MM.1S (cell line): ENCODE measurements at regions not wholly inside any gene's neighbourhood (a gene's known extent, or its start where the extent isn't known, plus 50 kb on each side); places are given as distances from the start of the nearest gene placed in this dataset.
A peak's percentile ranks its signal among the peaks of the same experiment; 100 is the strongest.

ENCODE experiments used
- DNase-seq: peaks from one replicate; pipeline ENCODE4 v3.0.0-alpha.2; 2015
- H2AFZ ChIP-seq: fragments of 300-600 bp; sonication (generic); 2 replicates; pipeline ENCODE4 v1.6.0; 2016; ENCODE audit warnings: antibody characterized with exemption, low read length
- H3F3A ChIP-seq: fragments of 300-600 bp; sonication (generic); 2 replicates; pipeline ENCODE4 v1.6.1; 2016; ENCODE audit warnings: mild to moderate bottlenecking, antibody characterized with exemption, low read length, moderate library complexity, mixed read lengths; ENCODE audit not compliant: insufficient read depth
- H3K27ac ChIP-seq: fragments of 300-600 bp; sonication (generic); 2 replicates; pipeline ENCODE4 v1.5.1; 2016; ENCODE audit warnings: mild to moderate bottlenecking, low read length
- H3K27me3 ChIP-seq: fragments of 300-600 bp; sonication (generic); replicated peaks from 2 replicates; pipeline ENCODE4 v1.6.0; 2016; ENCODE audit warnings: low read length; ENCODE audit not compliant: insufficient read depth
- H3K36me3 ChIP-seq: fragments of 300-600 bp; sonication (generic); replicated peaks from 2 replicates; pipeline ENCODE4 v1.6.1; 2016; ENCODE audit warnings: mild to moderate bottlenecking, low read length, mixed read lengths; ENCODE audit not compliant: insufficient read depth
- H3K4me1 ChIP-seq: fragments of 300-600 bp; sonication (generic); 2 replicates; pipeline ENCODE4 v1.6.1; 2016; ENCODE audit warnings: low read length, mixed read lengths
- H3K4me2 ChIP-seq: fragments of 300-600 bp; sonication (generic); 2 replicates; pipeline ENCODE4 v1.6.0; 2016; ENCODE audit warnings: low read depth, low read length
- H3K4me3 ChIP-seq: fragments of 300-600 bp; sonication (generic); 2 replicates; pipeline ENCODE4 v1.5.1; 2016; ENCODE audit warnings: low read length, mixed read lengths
- H3K79me2 ChIP-seq: fragments of 300-600 bp; sonication (generic); 2 replicates; pipeline ENCODE4 v1.6.1; 2016; ENCODE audit warnings: mixed run types, low read length, mixed read lengths
- H3K9ac ChIP-seq: fragments of 300-600 bp; sonication (generic); 2 replicates; pipeline ENCODE4 v1.6.1; 2016; ENCODE audit warnings: low read length, mixed read lengths
- H3K9me2 ChIP-seq: fragments of 300-600 bp; sonication (generic); replicated peaks from 2 replicates; pipeline ENCODE4 v1.6.1; 2016; ENCODE audit warnings: mild to moderate bottlenecking, low read length, mixed read lengths; ENCODE audit not compliant: insufficient read depth
- H3K9me3 ChIP-seq: fragments of 300-600 bp; sonication (generic); replicated peaks from 2 replicates; pipeline ENCODE4 v1.6.1; 2016; ENCODE audit warnings: mild to moderate bottlenecking, low read length, mixed read lengths; ENCODE audit not compliant: insufficient read depth
- H4K20me1 ChIP-seq: fragments of 300-600 bp; sonication (generic); 2 replicates; pipeline ENCODE4 v1.6.1; 2016; ENCODE audit warnings: mild to moderate bottlenecking, low read length, moderate library complexity, mixed read lengths; ENCODE audit not compliant: insufficient read depth
- CTCF ChIP-seq: fragments of 300-600 bp; sonication (generic); IDR thresholded peaks from 2 replicates; pipeline ENCODE4 v1.5.1; 2016; ENCODE audit warnings: antibody characterized with exemption, low read length, mixed read lengths
- EZH2 ChIP-seq: fragments of 300-600 bp; sonication (generic); optimal IDR thresholded peaks from 2 replicates; pipeline ENCODE3; 2017; ENCODE audit warnings: low read depth, mild to moderate bottlenecking, antibody characterized with exemption, low read length, mixed read lengths
- EZH2phosphoT487 ChIP-seq: fragments of 300-600 bp; sonication (generic); IDR thresholded peaks from 2 replicates; pipeline ENCODE4 v1.6.1; 2018; ENCODE audit warnings: antibody characterized with exemption, low read length

GRCh38 chr21:28336314-28336713 is 656.4 kb downstream of the LTN1 start:
- no peaks in the 10 kb centered on the region for H3K79me2 ChIP-seq
- H2AFZ ChIP-seq: no peak overlapping the region
- H3F3A ChIP-seq: no peaks in the 10 kb centered on the region
- no peak for TF ChIP-seq EZH2
- TF ChIP-seq EZH2phosphoT487: no peak
- peak; percentile 48 for TF ChIP-seq CTCF
- no peaks in the 10 kb centered on the region for H3K4me1 ChIP-seq
- no peak overlapping the region for H3K4me3 ChIP-seq
- no peaks in the 10 kb centered on the region for H3K9me3 ChIP-seq
- no peaks in the 10 kb centered on the region for H4K20me1 ChIP-seq
- H3K27ac ChIP-seq: no peak overlapping the region
- no peak overlapping the region for H3K9ac ChIP-seq
- H3K27me3 ChIP-seq: no peaks in the 10 kb centered on the region
- DNase-seq: peak; percentile 48
- H3K4me2 ChIP-seq: no peak overlapping the region
- no peaks in the 10 kb centered on the region for H3K36me3 ChIP-seq
- no peaks in the 10 kb centered on the region for H3K9me2 ChIP-seq

DNA sequence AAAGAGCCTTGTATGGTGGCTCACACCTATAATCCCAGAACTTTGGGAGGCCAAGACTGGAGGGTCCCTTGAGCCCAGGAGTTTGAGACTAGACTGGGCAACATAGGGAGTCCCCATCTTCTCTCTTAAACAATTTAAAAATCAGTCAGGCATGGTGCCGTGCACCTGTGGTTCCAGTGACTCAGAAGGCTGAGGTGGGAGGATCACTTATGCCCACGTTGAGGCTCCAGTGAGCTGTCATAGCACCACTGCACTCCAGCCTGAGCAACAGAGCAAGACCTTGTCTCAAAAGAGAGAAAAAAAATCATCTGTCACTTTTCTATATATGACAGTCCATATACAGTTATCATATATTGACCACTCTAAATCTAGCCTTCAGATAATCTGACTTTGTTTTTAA is 658.3 kb downstream of the LTN1 start:
- H3K9ac ChIP-seq: no peak overlapping the region
- no peaks in the 10 kb centered on the region for H3K36me3 ChIP-seq
- H3F3A ChIP-seq: no peaks in the 10 kb centered on the region
- H2AFZ ChIP-seq: no peak overlapping the region
- TF ChIP-seq EZH2: no peak
- TF ChIP-seq EZH2phosphoT487: no peak
- no peak for TF ChIP-seq CTCF
- H3K79me2 ChIP-seq: no peaks in the 10 kb centered on the region
- H3K9me2 ChIP-seq: no peaks in the 10 kb centered on the region
- H3K27me3 ChIP-seq: no peaks in the 10 kb centered on the region
- H3K27ac ChIP-seq: no peak overlapping the region
- H3K4me3 ChIP-seq: no peak overlapping the region
- no peaks in the 10 kb centered on the region for H4K20me1 ChIP-seq
- DNase-seq: no peak
- no peaks in the 10 kb centered on the region for H3K4me1 ChIP-seq
- no peak overlapping the region for H3K4me2 ChIP-seq
- H3K9me3 ChIP-seq: no peaks in the 10 kb centered on the region

GRCh38 chr21:28333578-28334075 is 659.0 kb downstream of the LTN1 start:
- no peak overlapping the region for H3K4me2 ChIP-seq
- no peak overlapping the region for H3K4me3 ChIP-seq
- H3K9me2 ChIP-seq: no peaks in the 10 kb centered on the region
- H3K27ac ChIP-seq: no peak overlapping the region
- TF ChIP-seq CTCF (no peak), EZH2 (no peak), EZH2phosphoT487 (no peak)
- H3F3A ChIP-seq: no peaks in the 10 kb centered on the region
- DNase-seq: no peak
- no peak overlapping the region for H2AFZ ChIP-seq
- no peaks in the 10 kb centered on the region for H3K79me2 ChIP-seq
- no peaks in the 10 kb centered on the region for H3K36me3 ChIP-seq
- H3K27me3 ChIP-seq: no peaks in the 10 kb centered on the region
- no peaks in the 10 kb centered on the region for H3K4me1 ChIP-seq
- H3K9ac ChIP-seq: no peak overlapping the region
- no peaks in the 10 kb centered on the region for H4K20me1 ChIP-seq
- no peaks in the 10 kb centered on the region for H3K9me3 ChIP-seq
